D721Med (cell line): ENCODE measurements at regions not wholly inside any gene's neighbourhood (a gene's known extent, or its start where the extent isn't known, plus 50 kb on each side); places are given as distances from the start of the nearest gene placed in this dataset.

Source experiments
- DNase-seq: peaks from one replicate; pipeline ENCODE4 v3.0.0; 2011; ENCODE audit warnings: low spot score; ENCODE audit not compliant: insufficient read length
- FAIRE-seq: peaks from 2 replicates; lab custom pipeline; 2011; peaks lifted over from hg19 to GRCh38; lab: Jason Lieb, UNC
- CTCF ChIP-seq: IDR thresholded peaks from 2 replicates; pipeline ENCODE4 v1.5.1; 2012; ENCODE audit warnings: mild to moderate bottlenecking, control low read depth; ENCODE audit not compliant: insufficient read depth; ENCODE audit errors: missing control alignments

GRCh38 chr10:43960981-43961380, 312.3 kb upstream of the ZNF32 start:
- FAIRE-seq (no peak), DNase-seq (no peak)
- TF ChIP-seq CTCF = no peak

- no peak for DNase-seq
- FAIRE-seq = no peak
- no peak for TF ChIP-seq CTCF
These were observed 311.8 kb upstream of the ZNF32 start for GRCh38 chr10:43960477-43960876.

GRCh38 chr10:43960135-43960415, 311.4 kb upstream of the ZNF32 start:
- DNase-seq (no peak), FAIRE-seq (no peak)
- TF ChIP-seq CTCF = no peak

- no peak for TF ChIP-seq CTCF
- no peak for FAIRE-seq
- no peak for DNase-seq
These were observed 310.9 kb upstream of the ZNF32 start for GRCh38 chr10:43959364-43960134.

- no peak for FAIRE-seq
- no peak for TF ChIP-seq CTCF
- no peak for DNase-seq
These were observed 310.3 kb upstream of the ZNF32 start for GRCh38 chr10:43958964-43959363.

GRCh38 chr10:43958071-43958432, 309.4 kb upstream of the ZNF32 start:
- no peak for TF ChIP-seq CTCF
- FAIRE-seq = no peak

GRCh38 chr10:43957267-43958070, 308.8 kb upstream of the ZNF32 start:
- TF ChIP-seq CTCF = no peak
- DNase-seq (no peak), FAIRE-seq (no peak)

More at GRCh38 chr10:43958071-43958432, 309.4 kb upstream of the ZNF32 start:
- DNase-seq = no peak
